ENCODE measurements at regions not wholly inside any gene's neighbourhood (a gene's known extent, or its start where the extent isn't known, plus 50 kb on each side); places are given as distances from the start of the nearest gene placed in this dataset.

DNA sequence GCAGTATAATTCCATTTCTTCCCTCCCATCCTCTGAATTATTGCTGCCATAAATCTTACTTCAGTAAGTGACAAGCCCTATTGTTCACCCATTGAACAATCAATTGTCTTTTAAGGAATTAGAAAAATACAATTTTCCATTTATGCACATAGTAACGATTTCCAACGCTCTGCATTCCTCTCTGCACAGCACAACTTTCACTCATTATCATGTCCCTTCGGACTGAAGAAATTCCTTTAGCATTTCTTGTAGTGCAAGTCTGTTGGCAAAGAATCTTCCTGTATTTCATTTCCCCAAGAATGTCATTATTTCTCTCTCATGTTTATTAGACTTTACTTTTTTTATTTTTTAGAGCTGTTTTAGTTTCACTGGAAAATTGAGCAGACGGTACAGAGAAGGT is 252.1 kb upstream of the RTL1 start:
- DNase-seq = no peak
- H3K9me3 ChIP-seq = no peaks in the 10 kb centered on the region
- no peak overlapping the region for H3K9ac ChIP-seq (ENCODE audit: low read depth in 2 of 2, low read length in 2 of 2)
- no peak overlapping the region for H3K27ac ChIP-seq
- TF ChIP-seq, protein P1, sequence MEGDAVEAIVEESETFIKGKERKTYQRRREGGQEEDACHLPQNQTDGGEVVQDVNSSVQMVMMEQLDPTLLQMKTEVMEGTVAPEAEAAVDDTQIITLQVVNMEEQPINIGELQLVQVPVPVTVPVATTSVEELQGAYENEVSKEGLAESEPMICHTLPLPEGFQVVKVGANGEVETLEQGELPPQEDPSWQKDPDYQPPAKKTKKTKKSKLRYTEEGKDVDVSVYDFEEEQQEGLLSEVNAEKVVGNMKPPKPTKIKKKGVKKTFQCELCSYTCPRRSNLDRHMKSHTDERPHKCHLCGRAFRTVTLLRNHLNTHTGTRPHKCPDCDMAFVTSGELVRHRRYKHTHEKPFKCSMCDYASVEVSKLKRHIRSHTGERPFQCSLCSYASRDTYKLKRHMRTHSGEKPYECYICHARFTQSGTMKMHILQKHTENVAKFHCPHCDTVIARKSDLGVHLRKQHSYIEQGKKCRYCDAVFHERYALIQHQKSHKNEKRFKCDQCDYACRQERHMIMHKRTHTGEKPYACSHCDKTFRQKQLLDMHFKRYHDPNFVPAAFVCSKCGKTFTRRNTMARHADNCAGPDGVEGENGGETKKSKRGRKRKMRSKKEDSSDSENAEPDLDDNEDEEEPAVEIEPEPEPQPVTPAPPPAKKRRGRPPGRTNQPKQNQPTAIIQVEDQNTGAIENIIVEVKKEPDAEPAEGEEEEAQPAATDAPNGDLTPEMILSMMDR (IDR thresholded peaks at IDR 0.05) = no peak
- no peaks in the 10 kb centered on the region for H3K4me1 ChIP-seq
- no peaks in the 10 kb centered on the region for H3K27me3 ChIP-seq
- H3K4me3 ChIP-seq = no peak overlapping the region
- intact Hi-C loops (cut with DNase I) = no loop called here
- H3K36me3 ChIP-seq = no peaks in the 10 kb centered on the region

- no peaks in the 10 kb centered on the region for H3K36me3 ChIP-seq
- H3K27ac ChIP-seq = no peak overlapping the region
- no peak overlapping the region for H3K9ac ChIP-seq (ENCODE audit: low read depth in 2 of 2, low read length in 2 of 2)
- no peak overlapping the region for H3K4me3 ChIP-seq
- no peaks in the 10 kb centered on the region for H3K27me3 ChIP-seq
- DNase-seq = no peak
- H3K4me1 ChIP-seq = no peaks in the 10 kb centered on the region
- intact Hi-C loops (cut with DNase I) = no loop called here
- TF ChIP-seq, protein P1 (IDR thresholded peaks at IDR 0.05) = no peak
- no peaks in the 10 kb centered on the region for H3K9me3 ChIP-seq
These were observed 263.9 kb upstream of the RTL1 start for GRCh38 chr14:101167428-101167827.

- Histone ChIP-seq H3K27me3 (no peaks in the 10 kb centered on the region), H3K9me3 (no peaks in the 10 kb centered on the region), H3K4me1 (no peaks in the 10 kb centered on the region), H3K4me3 (no peak overlapping the region), H3K9ac (ENCODE audit: low read depth in 2 of 2, low read length in 2 of 2) (no peak overlapping the region), H3K36me3 (no peaks in the 10 kb centered on the region), H3K27ac (no peak overlapping the region)
- TF ChIP-seq, protein P1 (IDR thresholded peaks at IDR 0.05) = no peak
- intact Hi-C loops (cut with DNase I) = no loop called here
- DNase-seq = no peak
These were observed 265.7 kb upstream of the RTL1 start for GRCh38 chr14:101169267-101169666.

DNA sequence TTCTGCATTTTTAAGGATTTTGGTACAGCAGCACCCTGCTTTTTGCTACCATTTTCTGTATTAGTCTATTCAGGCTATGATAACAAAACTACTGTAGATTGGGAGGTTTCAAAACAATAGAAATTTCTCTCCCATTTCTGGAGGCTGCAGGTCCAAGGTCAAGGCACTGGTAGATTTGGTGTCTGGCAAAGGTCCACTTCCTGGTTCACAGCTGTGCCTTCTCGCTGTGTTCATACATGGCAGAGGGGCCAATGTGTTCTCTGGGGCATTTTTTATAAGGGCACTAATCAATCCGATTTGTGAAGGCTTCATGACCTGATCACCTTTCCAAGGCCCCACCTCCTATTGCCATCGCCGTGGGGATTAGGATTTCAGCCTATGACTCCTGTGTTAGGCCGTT is 268.1 kb upstream of the RTL1 start:
- TF ChIP-seq, protein P1 (IDR thresholded peaks at IDR 0.05) = no peak
- no peak overlapping the region for H3K27ac ChIP-seq
- no peak overlapping the region for H3K9ac ChIP-seq (ENCODE audit: low read depth in 2 of 2, low read length in 2 of 2)
- no peaks in the 10 kb centered on the region for H3K36me3 ChIP-seq
- no peaks in the 10 kb centered on the region for H3K4me1 ChIP-seq
- no peak overlapping the region for H3K4me3 ChIP-seq
- intact Hi-C loops (cut with DNase I) = no loop called here
- DNase-seq = no peak
- no peaks in the 10 kb centered on the region for H3K27me3 ChIP-seq
- H3K9me3 ChIP-seq = no peaks in the 10 kb centered on the region

DNA sequence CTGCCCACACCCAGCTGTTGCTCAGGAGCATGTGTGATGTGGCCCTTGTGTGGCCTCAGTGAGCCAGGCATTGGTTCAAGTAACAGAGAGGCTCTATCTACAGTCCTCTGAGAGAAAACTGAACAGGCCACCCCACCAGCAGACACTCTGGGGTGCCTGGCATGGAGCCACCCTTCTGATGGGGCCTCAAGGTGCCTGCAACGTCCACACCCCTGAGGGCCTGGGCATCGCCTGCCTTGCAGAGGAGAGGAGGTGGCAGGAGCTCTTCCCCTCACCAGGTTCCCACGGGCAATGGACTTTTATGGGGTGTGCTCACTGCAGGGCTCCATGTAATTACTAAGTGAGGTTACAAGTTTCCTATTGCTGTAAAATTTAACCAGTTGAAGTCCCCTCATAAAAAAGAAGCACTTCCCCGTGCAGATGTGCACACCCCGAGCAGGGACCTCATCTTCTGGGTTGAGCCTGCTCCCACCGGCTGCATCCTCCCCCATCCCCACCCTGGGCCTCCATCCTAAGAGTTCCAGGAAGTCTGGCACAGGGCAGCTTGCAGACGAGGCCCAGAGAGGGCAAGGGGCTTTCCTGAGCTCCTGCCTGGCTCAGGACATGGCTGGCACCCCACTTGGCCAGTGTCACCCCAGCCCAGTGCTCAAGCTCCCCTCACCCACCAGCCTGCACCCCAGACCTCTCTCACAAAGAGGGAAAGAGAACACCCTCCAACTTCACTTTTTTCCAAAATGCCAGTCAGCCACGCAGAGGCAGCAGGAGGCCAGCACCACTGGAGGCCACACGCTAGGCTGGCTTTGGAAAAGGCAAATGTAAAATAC is 270.4 kb upstream of the RTL1 start:
- H3K4me1 ChIP-seq = no peaks in the 10 kb centered on the region
- no peaks in the 10 kb centered on the region for H3K27me3 ChIP-seq
- H3K9me3 ChIP-seq = no peaks in the 10 kb centered on the region
- intact Hi-C loops (cut with DNase I) = no loop called here
- H3K4me3 ChIP-seq = no peak overlapping the region
- H3K27ac ChIP-seq = no peak overlapping the region
- no peaks in the 10 kb centered on the region for H3K36me3 ChIP-seq
- TF ChIP-seq, protein P1 (IDR thresholded peaks at IDR 0.05) = no peak
- DNase-seq = no peak
- no peak overlapping the region for H3K9ac ChIP-seq (ENCODE audit: low read depth in 2 of 2, low read length in 2 of 2)

Measured in colonic mucosa (tissue), 4 donors.